ENCODE measurements at regions not wholly inside any gene's neighbourhood (a gene's known extent, or its start where the extent isn't known, plus 50 kb on each side); places are given as distances from the start of the nearest gene placed in this dataset.

GRCh38 chr2:239534581-239535412 is 134.0 kb upstream of the HDAC4 start:
- DNase-seq (ENCODE audit: low spot score): no peak

- no peak for DNase-seq (ENCODE audit: low spot score)
These were observed 132.9 kb upstream of the HDAC4 start for GRCh38 chr2:239533569-239534316.

- no peak for DNase-seq (ENCODE audit: low spot score)
These were observed 132.0 kb upstream of the HDAC4 start for GRCh38 chr2:239532859-239533258.

- DNase-seq (ENCODE audit: low spot score): no peak
These were observed 131.4 kb upstream of the HDAC4 start for GRCh38 chr2:239532250-239532649.

GRCh38 chr2:239531456-239532241 is 130.8 kb upstream of the HDAC4 start:
- no peak for DNase-seq (ENCODE audit: low spot score)

GRCh38 chr2:239530749-239531316 is 130.0 kb upstream of the HDAC4 start:
- DNase-seq (ENCODE audit: low spot score): no peak

GRCh38 chr2:239529313-239530015 is 128.6 kb upstream of the HDAC4 start:
- DNase-seq (ENCODE audit: low spot score): no peak

GRCh38 chr2:239528883-239529282 is 128.1 kb upstream of the HDAC4 start:
- no peak for DNase-seq (ENCODE audit: low spot score)

- no peak for DNase-seq (ENCODE audit: low spot score)
These were observed 127.3 kb upstream of the HDAC4 start for GRCh38 chr2:239528146-239528545.

GRCh38 chr2:239526666-239527415 is 126.0 kb upstream of the HDAC4 start:
- DNase-seq (ENCODE audit: low spot score): no peak

GRCh38 chr2:239526038-239526437 is 125.2 kb upstream of the HDAC4 start:
- no peak for DNase-seq (ENCODE audit: low spot score)

GRCh38 chr2:239523954-239524330 is 123.1 kb upstream of the HDAC4 start:
- no peak for DNase-seq (ENCODE audit: low spot score)

GRCh38 chr2:239523147-239523953 is 122.5 kb upstream of the HDAC4 start:
- DNase-seq (ENCODE audit: low spot score): no peak

- no peak for DNase-seq (ENCODE audit: low spot score)
These were observed 121.9 kb upstream of the HDAC4 start for GRCh38 chr2:239522740-239523119.

GRCh38 chr2:239522002-239522739 is 121.4 kb upstream of the HDAC4 start:
- no peak for DNase-seq (ENCODE audit: low spot score)

GRCh38 chr2:239521518-239521815 is 120.6 kb upstream of the HDAC4 start:
- no peak for DNase-seq (ENCODE audit: low spot score)

- DNase-seq (ENCODE audit: low spot score): no peak
These were observed 120.1 kb upstream of the HDAC4 start for GRCh38 chr2:239520811-239521517.

- DNase-seq (ENCODE audit: low spot score): no peak
These were observed 119.2 kb upstream of the HDAC4 start for GRCh38 chr2:239519921-239520585.
